ENCODE measurements at regions not wholly inside any gene's neighbourhood (a gene's known extent, or its start where the extent isn't known, plus 50 kb on each side); places are given as distances from the start of the nearest gene placed in this dataset.

GRCh38 chr19:31562966-31563612, 213.9 kb upstream of the TSHZ3 start:
- DNase-seq: no peak

DNA sequence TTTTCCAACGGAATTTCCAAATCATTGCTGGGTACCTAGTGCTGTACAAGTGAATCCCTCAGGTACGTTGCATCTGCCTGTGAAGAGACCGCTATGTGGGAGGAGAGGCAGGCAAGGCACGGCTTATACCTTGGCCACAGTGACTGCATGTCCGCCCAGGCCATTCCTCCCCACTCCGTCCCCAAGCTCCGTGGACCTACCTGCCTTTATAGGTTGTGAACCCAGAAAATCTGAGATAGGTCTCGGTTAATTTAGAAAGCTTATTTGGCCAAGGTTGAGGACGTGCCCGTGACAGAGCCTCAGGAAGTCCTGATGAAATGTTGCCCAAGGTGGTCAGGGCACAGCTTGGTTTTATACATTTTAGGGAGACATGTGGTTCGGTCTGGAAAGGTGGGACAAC, 218.5 kb upstream of the TSHZ3 start:
- DNase-seq: no peak

DNA sequence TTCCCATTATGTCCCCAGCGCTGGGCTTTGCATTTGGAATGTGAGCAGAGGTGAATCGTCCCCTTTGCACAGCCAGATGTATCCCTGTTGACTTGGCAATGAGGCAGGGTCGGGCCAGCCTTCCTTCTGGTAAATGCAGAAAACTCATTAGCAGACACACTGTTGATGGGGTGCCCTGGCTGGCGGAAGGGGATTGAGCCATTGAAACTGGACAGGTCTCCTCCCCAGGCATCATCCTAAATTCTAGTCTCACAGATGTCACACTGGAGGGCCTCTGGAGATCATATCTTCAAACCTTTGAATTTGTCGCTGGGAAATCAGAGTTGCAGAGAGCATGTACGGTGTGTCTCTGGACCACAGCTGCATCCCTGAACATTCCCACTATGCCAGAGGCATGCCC, 219.5 kb upstream of the TSHZ3 start:
- DNase-seq: no peak

DNA sequence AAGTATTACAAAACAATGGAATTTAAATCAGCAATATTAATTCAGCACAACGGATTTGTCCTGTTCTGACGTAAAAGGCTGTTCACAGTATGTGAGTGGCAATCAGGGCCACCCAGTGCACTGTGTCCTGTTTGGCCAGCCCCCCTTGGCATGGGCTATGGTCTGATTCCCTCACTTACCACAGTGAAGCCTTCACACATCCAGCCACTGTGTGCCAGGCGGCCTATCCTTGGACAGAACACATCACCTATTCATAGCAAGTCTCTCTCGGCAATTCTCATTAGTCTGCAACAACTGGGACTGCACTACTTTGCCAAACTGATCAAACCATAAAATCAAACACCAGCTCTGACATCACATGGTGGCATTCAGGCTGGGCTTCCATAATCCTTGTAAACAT, 221.5 kb upstream of the TSHZ3 start:
- DNase-seq: no peak

- no peak for DNase-seq
Observed at GRCh38 chr19:31572102-31572975, 223.1 kb upstream of the TSHZ3 start.

DNA sequence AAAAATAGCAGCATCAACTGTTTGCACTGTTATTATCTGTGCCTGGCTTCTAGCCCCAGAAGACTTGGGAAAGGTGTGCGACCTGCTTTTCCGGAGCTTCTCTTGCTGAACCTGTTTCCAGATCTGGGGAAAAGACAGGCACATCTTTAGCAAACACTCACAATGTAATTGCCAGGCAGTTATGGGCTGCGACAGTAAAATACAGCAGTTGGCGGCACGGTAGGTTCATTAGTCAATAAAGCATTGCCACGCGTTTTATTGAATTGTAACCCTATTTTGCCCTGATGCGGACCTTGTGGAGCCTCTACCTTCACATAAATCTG, 223.7 kb upstream of the TSHZ3 start:
- DNase-seq: no peak

GRCh38 chr19:31574251-31574973, 225.2 kb upstream of the TSHZ3 start:
- DNase-seq: no peak

DNA sequence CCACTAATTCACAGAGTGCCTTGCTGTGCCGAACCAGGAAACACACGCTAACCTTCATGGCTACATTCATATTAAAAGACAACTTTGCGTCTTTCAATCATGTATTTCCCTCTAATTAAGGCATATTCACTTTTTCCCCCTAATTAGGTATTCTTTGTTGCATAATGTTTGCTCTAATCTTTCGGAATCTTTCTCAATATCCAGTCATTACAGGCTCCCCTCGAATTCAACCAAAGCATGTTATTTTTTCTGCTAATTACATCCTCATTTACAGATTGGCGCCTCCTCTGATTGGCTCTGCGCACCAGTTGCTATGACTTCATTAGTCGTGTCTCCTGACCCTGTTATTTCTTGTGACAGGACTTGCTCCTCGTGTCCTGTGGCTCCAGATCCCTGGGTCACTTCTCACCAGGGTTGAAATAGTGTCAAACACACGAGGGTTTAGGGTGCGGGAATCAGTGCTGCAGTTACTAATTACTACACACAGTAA, 226.7 kb upstream of the TSHZ3 start:
- no peak for DNase-seq

DNA sequence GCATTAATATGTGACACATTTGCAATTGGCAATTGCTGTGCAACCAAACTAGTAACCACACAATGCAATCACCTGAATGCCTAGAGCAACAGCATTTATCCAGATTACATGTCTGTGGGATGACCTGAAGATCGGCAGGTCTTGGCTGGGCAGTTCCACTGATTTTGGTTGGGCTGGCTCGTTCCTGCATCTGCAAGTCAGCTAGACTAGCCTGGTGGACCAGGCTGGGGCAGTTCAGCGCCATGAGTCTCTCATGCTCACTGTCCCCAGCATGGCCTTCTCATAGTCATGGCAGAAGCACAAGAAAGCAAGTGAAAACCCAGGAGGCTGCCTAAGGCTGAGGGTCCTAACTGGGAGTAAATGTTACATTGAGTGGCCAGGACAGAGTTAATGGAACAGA, 229.1 kb upstream of the TSHZ3 start:
- DNase-seq: no peak

GRCh38 chr19:31583148-31583547, 233.9 kb upstream of the TSHZ3 start:
- DNase-seq: no peak

DNA sequence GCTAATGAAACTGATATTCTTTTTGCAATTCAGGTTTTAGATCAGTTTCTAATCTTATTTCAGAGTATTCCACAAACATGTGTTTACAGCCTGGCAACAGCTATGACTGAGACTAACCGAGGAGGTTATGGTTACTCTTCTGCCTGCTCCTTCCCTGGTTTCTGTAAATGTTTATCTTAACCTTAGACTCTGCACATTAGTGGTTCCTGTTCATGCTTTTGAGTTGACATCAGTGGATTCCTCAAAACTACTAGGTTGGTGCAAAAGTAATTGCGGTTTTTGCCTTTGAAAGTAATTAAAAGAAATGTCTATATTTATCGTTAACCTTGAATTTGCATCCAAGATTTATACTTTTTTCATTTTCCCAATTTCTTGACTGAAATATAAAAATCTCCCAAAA, 237.0 kb upstream of the TSHZ3 start:
- DNase-seq: peak; percentile 1

- no peak for DNase-seq
Observed at GRCh38 chr19:31589109-31589508, 239.9 kb upstream of the TSHZ3 start.

DNA sequence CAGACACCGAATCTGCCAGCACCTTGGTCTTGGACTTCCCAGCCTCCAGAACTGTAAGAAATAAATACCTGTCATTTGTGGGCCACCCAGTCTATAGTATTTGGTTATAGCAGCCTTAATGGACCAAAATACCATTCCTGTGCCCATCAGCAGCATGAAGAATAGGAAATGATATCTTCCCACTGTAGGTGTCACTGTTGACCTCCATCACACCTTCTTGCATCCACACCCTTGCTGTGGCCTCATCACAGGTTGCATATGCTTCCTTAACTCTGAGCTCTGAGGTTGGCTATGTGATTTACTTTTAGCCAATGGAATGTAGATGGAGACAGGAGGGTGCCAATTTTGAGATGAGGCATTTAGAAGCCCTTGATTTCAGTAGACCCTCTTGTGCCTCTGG, 242.0 kb upstream of the TSHZ3 start:
- DNase-seq: no peak

DNA sequence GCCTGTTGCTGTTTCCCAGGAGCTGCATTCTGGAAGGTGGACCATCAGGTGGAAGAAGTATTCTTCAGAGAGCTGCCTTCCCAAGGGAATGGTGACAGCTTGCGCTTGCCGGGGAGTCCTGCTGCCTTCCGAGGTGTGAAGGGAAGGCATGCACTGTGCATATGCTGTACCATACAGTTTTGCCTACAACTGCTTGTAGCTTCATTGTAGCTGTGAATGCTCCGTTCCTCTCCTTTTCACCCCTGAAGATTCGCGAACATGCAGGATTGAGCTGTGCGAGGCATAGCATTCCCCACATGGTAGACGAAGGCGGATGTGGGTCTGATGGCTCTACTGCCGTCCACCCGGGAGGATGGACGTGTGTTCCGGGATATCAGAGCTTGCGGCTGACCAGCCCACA, 243.2 kb upstream of the TSHZ3 start:
- DNase-seq: no peak

DNA sequence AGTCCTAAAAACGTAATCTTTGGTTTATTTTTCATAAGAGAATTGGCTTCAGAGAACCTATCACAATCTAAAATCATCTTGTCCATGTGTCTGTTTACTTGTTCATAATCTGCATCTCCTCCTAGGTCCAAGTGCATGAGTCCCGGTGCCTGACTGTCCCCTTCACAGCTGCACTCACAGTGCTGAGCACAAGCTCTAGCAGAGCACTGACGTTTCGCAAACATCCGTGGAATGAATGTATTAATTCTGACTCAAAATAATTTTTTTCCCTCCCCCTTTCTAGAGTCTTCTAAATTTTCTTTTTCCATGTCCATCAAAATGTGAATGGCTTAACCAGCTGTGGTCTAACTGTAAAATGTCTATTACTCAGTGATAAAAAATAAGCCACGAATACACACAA, 245.5 kb upstream of the TSHZ3 start:
- DNase-seq: no peak

DNA sequence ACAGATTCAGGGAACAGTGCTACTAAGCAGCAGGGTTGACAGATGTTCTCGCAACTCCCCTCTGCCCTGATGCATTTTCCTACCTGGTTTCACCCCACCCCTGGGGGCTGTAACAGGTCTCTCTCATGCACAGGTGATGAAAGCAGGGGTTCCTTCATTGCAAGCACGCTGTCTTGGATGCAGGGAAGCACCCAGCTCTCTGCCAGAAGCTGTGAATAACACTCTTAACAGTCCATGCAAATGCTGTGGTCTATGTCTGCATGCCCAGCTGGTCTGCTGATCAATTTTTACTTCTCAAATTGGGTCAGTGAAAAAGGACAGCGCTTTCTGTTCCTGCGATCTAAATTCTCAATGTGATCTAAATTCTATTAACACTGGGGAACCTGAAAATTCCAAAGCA, 246.3 kb upstream of the TSHZ3 start:
- DNase-seq: no peak

- DNase-seq: no peak
Observed at GRCh38 chr19:31596751-31597150, 247.5 kb upstream of the TSHZ3 start.

- DNase-seq: no peak
Observed at GRCh38 chr19:31597616-31598015, 248.4 kb upstream of the TSHZ3 start.

GRCh38 chr19:31598730-31599238, 249.5 kb upstream of the TSHZ3 start:
- DNase-seq: no peak

DNA sequence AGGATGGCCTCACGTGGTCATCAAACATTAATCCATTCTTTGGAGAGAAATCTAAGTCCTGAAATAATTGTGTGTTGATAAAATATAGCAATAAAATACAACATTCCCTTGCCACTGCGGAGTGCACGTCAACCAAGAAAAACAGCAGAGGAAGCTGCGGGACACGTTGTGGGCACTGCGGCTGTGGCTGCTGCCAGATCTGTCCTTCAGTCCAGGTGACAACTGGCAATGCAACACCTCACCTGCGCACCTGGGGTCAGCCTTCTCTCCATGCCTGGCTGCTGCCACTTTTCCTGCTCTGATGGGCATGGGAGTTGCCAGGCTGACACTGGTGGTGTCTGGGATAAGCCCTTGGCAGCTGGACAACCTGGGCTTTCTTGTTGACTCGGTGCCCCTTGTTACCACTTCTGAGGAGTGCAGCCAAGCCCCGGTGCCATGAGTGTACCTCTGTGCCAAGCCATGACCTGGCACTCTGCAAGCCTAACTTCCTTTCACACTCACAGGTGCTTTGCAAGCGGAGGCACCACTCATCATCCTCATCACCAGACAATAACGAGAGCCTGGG, 251.6 kb upstream of the TSHZ3 start:
- DNase-seq: no peak

DNA sequence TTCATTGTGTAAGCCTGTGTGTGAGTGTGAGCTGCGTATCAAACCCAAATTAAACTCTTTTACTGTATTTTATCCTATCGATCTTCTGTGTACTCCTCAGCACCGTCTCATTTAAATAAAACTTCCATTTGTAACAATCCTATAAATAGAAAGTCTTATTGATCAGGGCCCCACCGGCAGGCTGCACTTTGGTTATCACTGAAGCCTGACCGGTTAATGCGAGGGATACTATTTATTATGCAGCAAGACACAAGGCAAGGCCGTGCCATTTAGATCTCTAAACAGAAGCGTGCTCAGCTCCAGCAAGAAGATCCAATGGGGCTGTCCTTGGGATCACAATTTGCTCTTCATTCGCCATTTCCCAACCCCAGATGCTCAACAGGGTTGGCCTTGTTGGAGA, 252.6 kb upstream of the TSHZ3 start:
- DNase-seq: no peak

DNA sequence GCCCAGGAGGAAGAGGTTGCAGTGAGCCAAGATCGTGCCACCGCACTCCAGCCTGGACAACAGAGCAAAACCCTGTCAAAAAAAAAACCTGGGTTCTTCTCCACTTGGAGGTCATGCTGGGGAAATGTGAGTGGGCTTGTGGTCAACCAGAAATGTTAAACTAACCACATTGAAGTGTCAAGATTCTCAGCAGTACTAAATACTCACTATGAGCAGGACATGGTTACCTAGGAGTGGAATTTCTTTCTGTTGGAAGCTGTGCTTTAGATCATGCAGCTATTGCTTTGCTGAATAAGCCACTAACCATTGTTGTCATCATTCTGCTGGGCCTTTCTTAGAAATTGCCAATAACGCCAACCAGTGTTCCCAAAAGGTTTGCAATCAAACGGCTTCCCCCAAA, 253.3 kb upstream of the TSHZ3 start:
- DNase-seq: no peak

DNA sequence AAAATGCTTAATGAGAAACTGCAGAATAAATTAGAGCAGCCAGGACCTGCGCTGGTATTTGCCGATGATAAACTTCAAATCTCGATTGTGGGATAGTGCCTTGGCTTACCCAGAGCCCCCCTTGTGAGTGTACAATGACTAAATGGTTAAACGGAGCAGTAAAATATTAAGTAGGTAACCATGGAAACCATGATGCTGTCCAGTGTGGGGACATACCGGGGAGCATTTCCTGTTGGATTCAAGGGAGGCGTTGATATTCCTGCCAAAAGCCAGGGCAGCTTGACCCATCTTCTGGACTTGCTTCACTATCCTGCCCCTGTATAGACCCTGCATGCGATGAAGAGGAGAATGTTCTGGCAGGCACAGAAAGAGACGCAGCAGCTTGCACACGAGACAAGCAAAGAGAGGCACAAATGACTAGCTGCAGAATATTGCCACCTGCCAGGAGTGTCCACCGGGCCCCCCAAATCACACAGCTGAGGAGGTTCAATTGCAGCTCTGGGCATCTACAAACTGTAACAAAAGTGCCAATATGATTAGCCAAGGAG, 255.3 kb upstream of the TSHZ3 start:
- DNase-seq: no peak
